GM21526 (cell line): ENCODE measurements at regions not wholly inside any gene's neighbourhood (a gene's known extent, or its start where the extent isn't known, plus 50 kb on each side); places are given as distances from the start of the nearest gene placed in this dataset.

Experiments used
- ATAC-seq: cut with Tn5 transposase; IDR thresholded peaks from one replicate; pipeline ENCODE4 v1.9.1; 2021; ENCODE audit warnings: moderate library complexity; ENCODE audit not compliant: unreplicated experiment, low FRiP score

DNA sequence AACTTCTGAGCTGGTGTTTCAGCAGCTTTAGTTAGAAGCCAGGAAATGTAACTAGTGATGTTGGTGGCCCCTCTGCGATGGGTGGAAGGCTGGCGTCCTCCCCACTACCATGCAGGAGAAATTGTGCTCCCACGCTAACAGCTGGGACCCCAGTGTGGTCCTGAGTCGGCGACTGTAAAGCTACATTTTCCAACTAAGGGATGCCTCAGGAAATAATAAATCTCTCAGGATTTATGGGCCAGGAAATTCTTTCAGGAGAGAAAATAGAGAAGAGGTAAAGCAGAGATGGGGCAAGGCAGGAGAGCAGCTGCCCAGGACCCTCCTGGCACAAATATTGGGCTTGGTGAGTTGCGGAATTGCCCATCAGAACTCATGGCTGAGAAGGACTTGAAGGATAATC is 186.9 kb downstream of the OPA1 start:
- ATAC-seq = no peak

DNA sequence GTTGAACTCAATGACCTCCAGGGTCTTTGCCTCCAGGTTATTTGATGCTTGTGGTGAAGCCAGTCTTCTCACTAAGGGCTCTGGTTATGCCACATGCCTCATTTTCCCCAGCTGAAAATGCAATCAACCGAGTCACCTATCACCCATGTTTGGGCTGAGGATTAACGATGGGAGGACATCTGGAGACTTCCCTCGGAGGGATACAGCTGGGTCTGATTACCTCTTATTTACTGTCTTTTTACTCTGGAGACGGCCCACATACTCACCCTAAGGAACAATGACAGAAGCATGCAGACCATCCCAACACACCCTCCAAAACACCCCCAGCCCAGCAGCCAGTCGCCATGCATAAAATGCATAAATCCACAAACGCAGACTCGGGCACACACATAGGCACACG is 187.4 kb downstream of the OPA1 start:
- no peak for ATAC-seq

DNA sequence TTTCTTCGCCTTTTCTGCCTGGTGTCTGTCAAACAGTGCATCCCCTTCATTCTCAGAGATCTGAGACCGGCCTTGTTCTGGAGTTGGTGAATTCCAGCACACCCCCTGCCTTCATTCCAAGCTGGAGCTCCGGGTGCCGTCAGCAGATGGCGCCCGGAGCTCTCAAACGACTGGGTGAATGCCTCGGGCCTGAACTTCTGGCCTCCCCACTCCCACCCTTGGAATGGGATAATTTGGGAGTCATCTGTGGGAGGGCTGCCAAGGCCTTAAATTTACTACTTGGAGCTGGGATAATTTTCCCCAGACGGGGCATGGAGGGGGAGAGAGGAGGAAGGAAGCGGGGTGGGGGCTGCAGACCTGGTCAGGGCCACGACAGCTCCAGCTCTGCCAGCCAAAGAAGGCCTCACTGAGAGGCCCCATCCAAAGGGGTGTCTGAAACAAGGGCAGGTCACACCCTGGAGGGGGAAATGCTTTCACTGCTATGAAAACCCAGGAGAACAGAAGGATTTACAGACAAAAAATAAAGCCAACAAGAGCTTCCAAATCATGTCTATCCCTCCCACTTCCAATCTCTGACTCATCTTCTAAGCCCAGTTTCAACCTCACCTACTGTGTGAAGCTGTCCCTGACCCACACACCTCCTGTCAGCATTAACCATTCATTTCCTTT is 187.9 kb downstream of the OPA1 start:
- ATAC-seq = no peak

DNA sequence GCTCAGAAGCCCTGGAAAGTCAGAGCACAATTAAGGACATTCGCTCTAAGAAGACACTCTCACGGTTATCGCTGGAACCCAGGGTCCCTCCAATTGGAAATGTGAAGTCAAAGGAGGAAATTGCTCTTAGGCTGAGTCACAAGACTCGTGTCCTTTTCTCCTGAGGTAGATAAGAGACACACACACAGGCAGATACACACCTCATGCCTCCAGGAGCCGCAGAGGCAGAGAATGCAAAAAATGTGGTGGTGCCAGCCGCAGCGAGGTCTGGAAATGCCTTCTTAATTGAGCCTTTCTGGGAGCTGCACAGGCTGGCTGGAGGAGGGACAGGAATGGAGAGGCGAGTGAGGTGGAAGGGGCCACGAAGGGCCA is 189.3 kb downstream of the OPA1 start:
- no peak for ATAC-seq

DNA sequence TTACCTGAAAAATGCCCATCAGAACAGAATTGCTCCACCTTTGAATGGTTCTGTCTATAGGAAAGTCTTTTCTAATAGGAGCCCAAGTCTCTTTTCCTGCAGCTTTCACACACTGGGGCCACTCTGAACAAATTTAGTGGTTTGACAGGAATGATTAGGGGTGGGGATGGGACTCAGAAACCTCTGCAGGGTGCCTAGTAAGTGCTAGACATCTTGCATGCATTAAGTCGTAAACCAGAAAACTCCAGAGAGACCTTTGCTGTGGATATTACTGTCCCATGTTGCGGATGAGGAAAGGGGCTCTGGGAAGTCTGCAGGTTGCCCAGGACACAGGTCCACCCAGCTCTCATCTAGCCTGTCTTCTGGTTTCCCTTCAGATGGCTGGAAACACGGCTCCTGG is 189.7 kb downstream of the OPA1 start:
- ATAC-seq = no peak

DNA sequence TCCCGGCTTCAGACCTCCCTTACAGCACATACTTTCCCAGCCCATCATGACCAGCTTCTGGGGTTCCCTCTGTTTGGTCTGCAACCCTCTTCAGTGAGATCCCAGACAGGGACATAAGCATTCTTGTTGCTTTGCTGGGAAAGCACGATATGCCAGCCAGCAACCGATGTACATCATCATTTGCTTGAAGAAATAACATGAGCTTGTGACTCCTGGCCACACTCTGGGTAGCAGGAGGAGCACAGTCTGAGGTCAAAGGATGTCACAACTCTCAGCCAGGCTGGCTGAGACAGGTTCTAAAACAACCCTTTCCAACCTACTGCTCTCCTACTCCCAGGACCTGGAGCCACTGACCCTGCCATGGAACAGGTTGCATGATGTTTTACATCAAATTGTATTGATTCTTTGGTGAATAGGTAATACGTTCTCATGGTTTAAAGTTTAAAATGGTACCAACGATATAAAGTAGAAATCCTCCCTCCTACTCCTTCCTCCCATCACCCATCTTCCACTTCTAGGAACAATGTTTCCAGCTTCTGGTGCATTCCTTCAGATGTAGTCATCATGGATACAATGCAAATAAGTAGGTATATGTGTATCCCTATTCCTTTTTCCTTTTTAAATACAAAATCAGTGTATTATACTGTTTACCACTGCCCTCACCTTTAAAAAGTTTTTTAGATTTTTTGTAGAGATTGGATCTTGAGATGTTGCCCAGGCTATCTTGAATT is 190.3 kb downstream of the OPA1 start:
- no peak for ATAC-seq

DNA sequence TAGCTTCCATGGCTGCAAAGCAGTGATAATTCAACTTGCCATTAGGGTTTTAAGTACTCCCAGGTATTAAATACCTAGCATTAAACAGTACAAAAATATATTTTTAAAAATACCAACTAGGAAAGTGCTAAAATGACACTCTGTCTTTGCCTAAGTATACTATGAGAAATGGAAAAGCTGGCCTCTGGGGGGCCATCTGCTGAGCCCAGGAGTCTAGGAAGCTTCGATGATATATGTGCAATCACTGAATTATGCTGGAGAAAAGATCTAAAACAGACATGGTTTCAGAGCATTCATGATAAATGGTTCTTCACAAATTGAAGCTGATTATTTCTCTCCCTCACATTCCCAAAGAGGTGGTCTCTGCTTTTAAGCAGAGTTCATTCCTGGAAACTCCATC is 191.8 kb downstream of the OPA1 start:
- no peak for ATAC-seq

DNA sequence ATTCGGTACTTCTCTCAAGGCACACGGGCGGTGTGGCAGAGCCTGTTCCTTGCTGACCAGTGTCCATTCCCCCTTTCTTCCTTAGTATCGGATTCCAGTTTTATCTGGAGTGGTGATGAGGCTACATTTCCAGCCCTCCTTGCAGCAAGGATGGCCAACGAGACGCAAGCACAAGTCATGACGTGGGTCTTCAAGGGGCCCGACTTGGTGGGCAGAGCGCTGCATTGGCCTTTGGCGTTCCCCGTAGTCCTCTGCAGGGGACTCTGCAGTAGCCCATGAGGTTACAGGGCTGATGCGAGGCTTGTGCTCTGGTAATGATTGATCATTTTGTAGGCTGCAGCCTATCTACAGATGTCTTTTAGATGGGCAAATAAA is 194.5 kb downstream of the OPA1 start:
- no peak for ATAC-seq

DNA sequence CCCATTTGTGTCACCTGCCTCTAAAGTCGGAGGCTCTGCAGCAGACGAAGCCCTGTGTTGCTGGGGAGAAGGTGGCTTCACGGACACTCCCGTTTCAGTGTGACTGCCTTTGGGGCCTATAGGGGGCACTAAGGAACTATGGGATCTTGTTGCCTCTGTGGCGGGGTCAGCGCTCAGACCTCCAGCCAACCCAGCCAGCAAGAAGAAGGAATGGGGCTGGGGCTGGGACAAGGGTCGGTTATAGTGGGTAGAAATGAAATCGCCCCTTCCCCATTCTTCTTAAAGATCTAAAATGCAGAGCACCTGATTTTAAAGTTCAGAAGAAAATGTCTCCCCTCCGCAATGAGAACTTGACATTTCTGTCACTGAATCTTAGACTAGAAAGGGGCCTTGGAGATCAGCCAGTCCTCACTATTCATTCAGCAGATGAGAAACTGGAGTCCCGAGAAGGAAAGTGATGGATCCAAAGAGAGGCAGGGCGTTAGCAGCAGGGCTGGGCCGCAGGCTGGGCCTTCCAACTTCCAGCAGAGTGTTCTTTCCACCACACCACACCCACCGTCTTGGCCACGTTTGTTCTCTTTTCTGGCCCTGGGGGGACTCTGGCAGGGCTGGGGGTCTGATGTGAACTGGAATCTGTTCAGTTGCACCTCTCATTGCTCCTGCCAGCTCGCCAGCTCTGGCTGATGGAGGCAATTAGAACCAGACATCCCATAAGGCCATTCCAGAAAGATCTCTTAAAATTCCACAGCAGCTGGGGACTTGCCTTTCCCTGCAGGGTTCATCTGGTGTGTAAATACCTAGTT is 195.4 kb downstream of the OPA1 start:
- ATAC-seq = peak; percentile 75

DNA sequence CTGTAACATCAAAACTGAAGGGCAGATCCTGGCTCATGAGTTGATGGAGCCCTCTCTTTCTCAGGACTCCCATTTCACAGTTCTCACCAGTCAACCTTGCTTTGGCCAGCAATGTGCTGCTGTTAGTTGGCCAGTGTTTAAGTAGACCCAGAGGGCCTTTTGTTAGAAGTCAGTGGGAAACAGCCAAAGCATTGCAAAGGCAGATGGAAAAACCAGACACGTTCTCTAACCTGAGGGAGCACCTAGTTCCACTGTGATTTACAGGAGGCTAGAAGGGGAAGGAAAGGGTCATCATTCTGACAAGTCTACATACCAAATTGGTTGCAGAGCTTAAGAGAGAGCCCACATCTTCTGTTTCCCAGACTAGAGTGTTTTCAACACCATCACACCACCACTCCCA is 196.4 kb downstream of the OPA1 start:
- no peak for ATAC-seq

DNA sequence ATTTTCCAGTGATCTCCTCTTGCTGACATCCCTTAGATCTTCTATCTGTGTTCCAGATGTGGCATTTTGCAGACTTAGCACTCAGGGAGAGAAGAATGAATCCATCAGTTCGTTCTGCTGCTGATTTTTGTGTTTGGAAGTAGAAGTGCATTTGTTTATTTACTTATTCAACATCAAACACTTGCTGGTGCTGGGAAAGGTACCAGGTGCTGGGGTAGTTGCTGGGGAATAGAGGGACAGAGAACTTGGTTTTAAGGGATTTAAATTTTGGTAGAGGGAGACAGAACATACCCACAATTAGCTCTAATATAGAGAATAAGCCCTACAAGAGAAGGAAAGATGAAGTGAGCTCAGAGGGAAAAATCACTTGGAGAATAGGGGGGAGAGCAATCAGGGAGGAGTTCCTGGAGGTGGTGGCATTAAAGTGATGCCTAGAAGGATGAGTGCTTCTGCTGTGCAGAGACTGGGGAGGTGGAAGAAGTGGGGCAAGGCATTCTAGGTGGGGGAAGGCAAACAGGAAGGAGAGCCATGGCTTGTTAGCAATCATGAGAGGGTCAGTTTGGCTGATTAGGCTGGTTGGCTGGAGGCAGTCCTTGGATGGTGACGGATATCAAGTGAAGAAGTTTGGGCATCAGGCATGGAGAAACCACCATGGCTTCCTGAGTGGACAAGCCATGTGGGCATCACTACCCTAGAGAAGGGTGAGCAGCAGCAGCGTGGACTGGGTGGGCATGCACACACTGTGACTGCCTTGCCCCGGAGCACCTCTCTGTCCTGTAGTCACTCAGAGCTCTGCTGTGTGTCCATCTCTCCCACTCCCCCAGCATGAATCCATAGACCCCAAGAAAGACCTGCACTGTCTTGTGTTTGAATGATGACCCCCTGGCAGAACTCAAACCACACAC is 197.3 kb downstream of the OPA1 start:
- ATAC-seq = no peak

DNA sequence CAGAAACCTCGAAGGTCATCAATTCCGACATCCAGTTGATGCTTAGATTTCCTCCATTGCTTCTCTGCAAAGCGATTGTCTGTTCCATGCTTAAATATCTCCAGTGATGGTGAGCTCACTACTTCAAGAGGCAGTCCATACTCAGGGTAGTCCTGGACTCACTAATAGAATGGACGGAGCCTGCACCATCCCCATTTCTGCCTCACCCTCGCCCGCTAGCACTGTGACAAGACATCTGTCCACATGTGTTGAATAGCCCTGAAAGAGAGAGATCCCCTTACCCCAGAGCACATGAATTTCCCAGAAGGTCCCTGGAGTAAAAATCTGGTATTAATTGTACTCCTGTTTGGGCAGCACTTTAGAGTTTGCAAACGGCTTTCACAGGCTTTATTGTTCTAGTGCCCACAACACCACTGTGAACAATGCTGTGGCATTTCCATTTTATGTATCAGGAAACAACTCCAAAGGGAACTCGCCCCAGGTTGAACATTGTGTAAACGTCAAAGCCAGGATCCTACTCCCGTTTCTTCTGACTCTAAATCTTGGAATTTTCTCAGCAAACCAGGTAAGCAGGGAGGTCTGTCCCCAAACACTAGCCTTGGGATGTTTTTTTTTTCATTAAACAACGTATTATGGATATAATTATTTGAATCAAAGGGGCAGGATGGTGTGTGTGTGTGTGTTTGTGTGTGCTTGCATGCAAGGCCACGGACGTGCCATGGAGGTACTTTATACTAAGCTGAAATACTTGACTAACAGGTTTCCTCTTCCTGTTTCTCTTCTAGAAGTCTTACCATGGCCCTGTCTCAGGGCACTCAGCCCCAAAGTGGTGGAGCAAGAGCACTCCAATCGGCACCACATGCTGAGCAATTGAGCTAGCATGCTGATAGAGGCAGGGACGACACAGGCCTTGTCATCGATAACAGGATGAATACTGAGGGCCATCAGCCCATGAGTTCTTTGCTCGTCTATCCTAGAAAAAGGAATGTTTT is 198.3 kb downstream of the OPA1 start:
- no peak for ATAC-seq

DNA sequence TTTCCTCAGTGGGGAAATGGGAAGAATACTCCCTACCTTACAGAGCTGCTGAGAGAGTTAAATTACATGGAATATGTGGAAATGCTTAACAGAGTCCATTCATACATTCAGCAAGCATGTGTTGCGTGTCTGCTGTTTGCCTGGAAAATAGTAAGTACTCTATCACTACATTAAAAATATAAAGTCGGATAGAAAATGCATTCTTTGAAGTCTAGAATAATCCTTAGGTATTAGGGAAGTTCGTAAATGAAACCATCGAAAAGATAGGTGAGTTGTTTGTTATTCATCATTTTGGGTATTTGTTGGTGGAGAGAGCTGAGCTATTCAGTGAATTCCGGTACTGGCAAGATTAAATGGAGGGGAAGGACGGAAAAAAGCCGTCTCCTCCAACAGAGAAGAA is 200.1 kb downstream of the OPA1 start:
- no peak for ATAC-seq

DNA sequence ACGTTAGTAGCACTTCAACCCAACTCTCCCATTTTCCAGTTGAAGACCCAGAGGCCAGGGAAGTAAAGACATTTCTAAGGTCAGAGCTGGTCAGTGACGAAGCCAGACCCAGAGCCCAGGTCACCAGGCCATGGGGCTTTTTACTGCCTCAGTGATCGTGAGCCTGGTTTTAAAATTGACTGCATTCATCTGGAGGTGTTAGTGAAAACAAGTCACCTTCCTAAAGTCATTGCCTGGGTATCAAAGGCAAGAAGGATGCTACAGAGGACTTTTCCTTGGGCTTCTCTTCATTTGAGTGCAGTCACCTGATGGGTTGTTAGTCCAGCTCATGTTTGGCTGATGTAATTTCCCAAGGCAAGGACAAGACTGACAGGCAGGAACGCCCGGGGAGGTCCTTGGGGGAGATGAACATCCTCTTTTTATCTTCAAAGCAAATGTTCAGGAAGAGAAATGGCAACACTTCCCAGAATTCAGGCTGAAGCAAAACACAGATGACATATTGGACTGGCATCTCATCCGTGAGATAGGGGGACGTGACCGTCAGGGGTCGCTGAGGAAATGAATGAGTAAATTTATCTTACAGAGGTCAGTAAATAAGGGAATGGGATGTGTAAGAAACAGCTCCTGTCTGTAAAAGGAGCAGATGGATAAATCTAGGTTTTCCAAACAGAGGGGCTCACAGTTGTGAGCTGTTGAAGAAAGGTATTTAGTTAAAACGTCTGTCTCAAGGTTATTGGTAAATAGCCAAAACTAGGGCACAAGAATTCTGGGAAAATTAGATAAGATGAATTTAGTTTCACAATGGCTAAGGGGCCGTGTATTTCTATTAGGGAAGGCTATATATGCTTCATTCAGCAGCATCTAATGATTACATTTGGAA is 201.2 kb downstream of the OPA1 start:
- no peak for ATAC-seq

DNA sequence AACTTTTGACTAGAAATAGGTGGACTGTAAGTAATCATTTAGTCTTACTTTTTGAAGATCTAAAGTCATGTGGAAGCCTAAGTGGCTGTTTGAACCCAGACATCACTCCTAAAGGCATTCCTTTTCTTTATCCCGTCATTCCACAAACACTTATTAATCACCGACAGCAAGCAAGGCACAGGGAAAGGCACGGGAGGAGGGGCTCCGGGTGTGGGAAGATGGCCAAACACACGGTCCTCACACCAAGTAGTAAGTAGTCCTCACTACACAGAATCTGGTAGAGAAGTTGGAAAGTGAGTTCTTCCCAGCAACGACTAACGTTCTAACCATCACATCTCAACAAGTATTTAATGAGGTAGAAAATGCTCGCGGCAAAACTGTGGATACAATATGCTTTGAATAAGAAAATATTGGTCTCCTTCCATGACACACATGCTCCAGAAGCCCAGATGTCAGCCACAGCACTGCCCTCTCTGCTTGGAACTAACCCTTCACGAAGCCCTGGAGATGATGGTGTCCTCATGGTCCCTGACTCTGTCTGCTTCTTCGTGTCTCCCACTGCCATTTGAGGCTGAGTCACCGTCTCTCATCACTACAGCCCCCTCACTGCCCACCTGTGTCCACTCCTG is 202.2 kb downstream of the OPA1 start:
- no peak for ATAC-seq

DNA sequence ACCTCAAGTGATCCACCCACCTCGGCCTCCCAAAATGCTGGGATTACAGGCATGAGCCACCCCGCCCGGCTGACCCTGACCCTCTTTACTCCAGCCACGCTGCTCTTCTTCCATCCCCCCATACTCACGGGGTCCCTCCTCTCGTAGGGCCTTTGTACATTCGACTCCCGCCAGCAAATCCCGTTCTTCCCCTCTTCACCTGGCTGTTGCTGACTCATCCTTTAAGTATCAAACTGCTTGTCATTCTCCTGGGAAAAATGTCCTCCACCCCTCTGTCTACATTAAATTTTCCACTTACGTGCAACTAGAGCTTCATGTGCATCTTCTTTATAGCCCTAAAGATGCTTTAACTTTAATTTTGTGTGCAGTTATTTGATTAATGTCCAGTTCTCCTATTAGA is 203.1 kb downstream of the OPA1 start:
- no peak for ATAC-seq

DNA sequence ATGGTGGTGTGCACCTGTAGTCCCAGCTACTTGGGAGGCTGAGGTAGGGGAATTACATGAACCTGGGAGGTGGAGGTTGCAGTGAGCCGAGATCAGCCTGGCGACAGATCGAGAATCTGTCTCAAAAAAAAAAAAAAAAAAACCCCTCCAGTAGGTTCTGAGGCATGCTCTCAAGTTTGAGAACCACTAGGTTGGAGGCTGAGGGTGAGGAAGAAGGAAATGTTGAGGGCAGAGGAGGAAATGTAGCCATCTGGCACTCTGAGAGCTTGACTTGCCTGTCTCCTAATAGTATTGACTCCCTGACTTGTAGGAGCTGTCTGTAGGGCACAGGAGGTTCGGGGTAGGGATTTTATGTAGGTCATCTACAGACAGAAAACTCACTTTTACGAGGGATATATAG is 204.6 kb downstream of the OPA1 start:
- ATAC-seq = no peak

DNA sequence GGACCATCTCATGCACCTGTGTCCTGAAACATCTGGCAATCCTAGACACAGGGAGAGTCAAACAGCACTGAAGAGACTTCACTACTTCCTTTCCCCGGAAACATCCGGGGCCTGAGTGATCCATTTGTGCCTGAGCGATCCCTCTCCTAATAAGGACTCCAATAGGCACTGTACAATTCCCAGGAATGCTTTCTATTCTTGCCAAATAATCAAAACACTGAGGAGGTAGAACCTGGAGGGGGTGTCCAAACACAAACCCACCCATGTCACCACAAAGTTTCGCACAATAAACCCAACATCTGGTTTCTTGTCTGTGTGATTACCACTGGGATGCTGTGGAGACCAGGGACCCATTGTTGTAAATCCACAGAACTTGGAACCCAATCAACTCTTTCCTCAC is 205.0 kb downstream of the OPA1 start:
- ATAC-seq = no peak
